ENCODE measurements at regions not wholly inside any gene's neighbourhood (a gene's known extent, or its start where the extent isn't known, plus 50 kb on each side); places are given as distances from the start of the nearest gene placed in this dataset.

GRCh38 chrX:42628471-42628870, 149.5 kb downstream of the PPP1R2C start:
- Histone ChIP-seq H3K36me3 (no peaks in the 10 kb centered on the region), H3K9me3 (no peaks in the 10 kb centered on the region), H3K4me3 (no peak overlapping the region), H3K4me1 (ENCODE audit: control insufficient read depth in 1 of 2, low read depth in 2 of 2) (no peaks in the 10 kb centered on the region), H3K27ac (no peak overlapping the region), H3K27me3 (replicated peaks; ENCODE audit: insufficient read depth) (no peaks in the 10 kb centered on the region)
- no peak for DNase-seq (ENCODE audit: low spot score)
- ATAC-seq (ENCODE audit: insufficient number of reproducible peaks, low FRiP score, low read depth) = no peak
- no peak for TF ChIP-seq CTCF (IDR thresholded peaks at IDR 0.05)

GRCh38 chrX:42627891-42628290, 150.1 kb downstream of the PPP1R2C start:
- Histone ChIP-seq H3K4me3 (no peak overlapping the region), H3K9me3 (no peaks in the 10 kb centered on the region), H3K36me3 (no peaks in the 10 kb centered on the region), H3K27ac (no peak overlapping the region), H3K27me3 (replicated peaks; ENCODE audit: insufficient read depth) (no peaks in the 10 kb centered on the region), H3K4me1 (ENCODE audit: control insufficient read depth in 1 of 2, low read depth in 2 of 2) (no peaks in the 10 kb centered on the region)
- TF ChIP-seq CTCF (IDR thresholded peaks at IDR 0.05) = no peak
- ATAC-seq (ENCODE audit: insufficient number of reproducible peaks, low FRiP score, low read depth) (no peak), DNase-seq (ENCODE audit: low spot score) (no peak)

GRCh38 chrX:42624524-42624923, 153.4 kb downstream of the PPP1R2C start:
- TF ChIP-seq CTCF (IDR thresholded peaks at IDR 0.05) = no peak
- Histone ChIP-seq H3K4me1 (ENCODE audit: control insufficient read depth in 1 of 2, low read depth in 2 of 2) (no peaks in the 10 kb centered on the region), H3K27me3 (replicated peaks; ENCODE audit: insufficient read depth) (no peaks in the 10 kb centered on the region), H3K4me3 (no peak overlapping the region), H3K36me3 (no peaks in the 10 kb centered on the region), H3K9me3 (no peaks in the 10 kb centered on the region), H3K27ac (no peak overlapping the region)
- DNase-seq (ENCODE audit: low spot score) (no peak), ATAC-seq (ENCODE audit: insufficient number of reproducible peaks, low FRiP score, low read depth) (no peak)

DNA sequence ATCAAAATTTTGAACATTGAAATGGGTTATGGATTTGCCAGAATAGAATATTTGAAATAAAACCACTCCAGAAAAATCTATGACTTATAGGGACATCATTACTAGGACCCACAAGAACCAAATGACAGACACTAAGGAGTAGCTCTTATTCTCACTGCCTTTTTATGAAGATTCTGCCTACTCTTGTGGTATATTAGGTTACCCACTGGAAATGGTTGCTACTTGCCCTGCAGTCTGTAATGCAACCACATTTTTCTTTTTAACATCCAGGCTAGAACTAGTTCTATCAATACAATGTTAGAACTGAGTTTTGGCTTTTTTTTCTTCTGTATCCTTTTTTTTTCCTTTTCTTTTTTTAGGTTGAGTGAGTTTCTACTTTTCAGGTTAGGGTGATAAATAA, 158.9 kb downstream of the PPP1R2C start:
- Histone ChIP-seq H3K27me3 (replicated peaks; ENCODE audit: insufficient read depth) (no peaks in the 10 kb centered on the region), H3K4me1 (ENCODE audit: control insufficient read depth in 1 of 2, low read depth in 2 of 2) (no peaks in the 10 kb centered on the region), H3K27ac (no peak overlapping the region), H3K36me3 (no peaks in the 10 kb centered on the region), H3K4me3 (no peak overlapping the region), H3K9me3 (no peaks in the 10 kb centered on the region)
- ATAC-seq (ENCODE audit: insufficient number of reproducible peaks, low FRiP score, low read depth) (no peak), DNase-seq (ENCODE audit: low spot score) (no peak)
- TF ChIP-seq CTCF (IDR thresholded peaks at IDR 0.05) = no peak

- Histone ChIP-seq H3K27me3 (replicated peaks; ENCODE audit: insufficient read depth) (no peaks in the 10 kb centered on the region), H3K36me3 (no peaks in the 10 kb centered on the region), H3K4me1 (ENCODE audit: control insufficient read depth in 1 of 2, low read depth in 2 of 2) (no peaks in the 10 kb centered on the region), H3K4me3 (no peak overlapping the region), H3K27ac (no peak overlapping the region), H3K9me3 (no peaks in the 10 kb centered on the region)
- ATAC-seq (ENCODE audit: insufficient number of reproducible peaks, low FRiP score, low read depth) = no peak
- no peak for DNase-seq (ENCODE audit: low spot score)
- TF ChIP-seq CTCF (IDR thresholded peaks at IDR 0.05) = no peak
Observed at GRCh38 chrX:42616981-42617380, 161.0 kb downstream of the PPP1R2C start.
